Endothelial cell of umbilical vein (primary cell): ENCODE measurements at regions not wholly inside any gene's neighbourhood (a gene's known extent, or its start where the extent isn't known, plus 50 kb on each side); places are given as distances from the start of the nearest gene placed in this dataset.

Experiments
- BruUV-seq: library from RNA; stranded (reverse); fragments of 400-500 nt; replicated peaks from 2 replicates; lab custom pipeline; 2021; lab: Mats Ljungman, UMichigan
- CTCF ChIA-PET: fragments of 300-600, 350-600 bp; sonication (Branson Sonifier 250); formaldehyde crosslinking; loops from one replicate; lab custom pipeline; 2021; ENCODE audit warnings: antibody characterized with exemption, inconsistent platforms; lab: Charles Lee
- POLR2A ChIA-PET: fragments of 300-600, 350-600 bp; sonication (Branson Sonifier 250); formaldehyde crosslinking; loops from one replicate; lab custom pipeline; 2021; ENCODE audit warnings: antibody characterized with exemption, inconsistent platforms; lab: Charles Lee
- DNase-seq: peaks from one replicate; pipeline ENCODE4 v3.0.0-alpha.2; 2011; ENCODE audit warnings: low read depth, low spot score
- FAIRE-seq: peaks from 2 replicates; lab custom pipeline; 2011; peaks lifted over from hg19 to GRCh38; lab: Jason Lieb, UNC
- H2AFZ ChIP-seq: 2 replicates; pipeline ENCODE4 v1.6.0; 2012; ENCODE audit warnings: low read depth, low read length, control low read depth, inconsistent platforms
- H3K27ac ChIP-seq: 2 replicates; pipeline ENCODE4 v1.5.1; 2011; ENCODE audit warnings: low read depth, mild to moderate bottlenecking, control low read depth, low read length, moderate library complexity; ENCODE audit not compliant: insufficient read depth
- H3K27me3 ChIP-seq, 2 experiments: 2 replicates each; pipeline versions ENCODE4 v1.6.0 to v1.6.1; 2011; ENCODE audit warnings: low read length in 2 of 2, mixed read lengths in 1 of 2; ENCODE audit not compliant: control insufficient read depth in 2 of 2, insufficient read depth in 2 of 2
- H3K36me3 ChIP-seq, 2 experiments: 2 replicates in 1 of 2; 3 replicates in 1 of 2; pipeline ENCODE4 v1.5.1; 2011; ENCODE audit warnings: low read length in 2 of 2, mild to moderate bottlenecking in 1 of 2, moderate library complexity in 1 of 2; ENCODE audit not compliant: control insufficient read depth in 2 of 2, insufficient read depth in 2 of 2; ENCODE audit errors: extremely low read depth in 1 of 2
- H3K4me1 ChIP-seq: 3 replicates; pipeline ENCODE4 v1.5.1; 2011; ENCODE audit warnings: mild to moderate bottlenecking, low read length; ENCODE audit not compliant: control insufficient read depth, insufficient read depth; ENCODE audit errors: extremely low read depth
- H3K4me2 ChIP-seq: 2 replicates; pipeline ENCODE4 v1.6.1; 2011; ENCODE audit warnings: low read length, control low read depth, mixed read lengths; ENCODE audit not compliant: insufficient read depth
- H3K4me3 ChIP-seq, 3 experiments: fragments of 200-600 bp in 1 of 3; sonication (generic), shearing (Covaris generic) in 1 of 3; replicated peaks in 1 of 3; 2 replicates each; pipeline ENCODE4 v1.5.1; 2011 to 2016; ENCODE audit warnings: control low read depth in 3 of 3, low read length in 3 of 3, mild to moderate bottlenecking in 2 of 3, inconsistent platforms in 1 of 3, low read depth in 1 of 3, moderate library complexity in 1 of 3; ENCODE audit not compliant: insufficient read depth in 1 of 3
- H3K79me2 ChIP-seq: 2 replicates; pipeline ENCODE4 v1.6.0; 2012; ENCODE audit warnings: low read length, inconsistent platforms; ENCODE audit not compliant: control insufficient read depth, insufficient read depth
- H3K9ac ChIP-seq: replicated peaks from 2 replicates; pipeline ENCODE3; 2011; ENCODE audit warnings: low read length, control low read depth; ENCODE audit not compliant: insufficient read depth; ENCODE audit errors: extremely low read depth
- H3K9me1 ChIP-seq: replicated peaks from 3 replicates; pipeline ENCODE4 v1.6.0; 2011; ENCODE audit warnings: mild to moderate bottlenecking, low read length; ENCODE audit not compliant: control insufficient read depth, insufficient read depth; ENCODE audit errors: extremely low read depth
- H3K9me3 ChIP-seq: replicated peaks from 2 replicates; pipeline ENCODE4 v1.5.1; 2012; ENCODE audit warnings: low read length, inconsistent platforms; ENCODE audit not compliant: control insufficient read depth, insufficient read depth
- H4K20me1 ChIP-seq: replicated peaks from 2 replicates; pipeline ENCODE3; 2011; ENCODE audit warnings: mild to moderate bottlenecking, low read length; ENCODE audit not compliant: control insufficient read depth, insufficient read depth; ENCODE audit errors: extremely low read depth
- EZH2 ChIP-seq: IDR thresholded peaks from 2 replicates; pipeline ENCODE4 v1.6.1; 2012; ENCODE audit warnings: borderline replicate concordance, low read depth, mild to moderate bottlenecking, moderate library complexity, low read length, inconsistent platforms; ENCODE audit not compliant: severe bottlenecking
- FOS ChIP-seq: IDR thresholded peaks from 2 replicates; pipeline ENCODE4 v1.6.1; 2011; ENCODE audit warnings: mild to moderate bottlenecking, low read length, moderate library complexity, borderline replicate concordance; ENCODE audit not compliant: insufficient read depth
- GATA2 ChIP-seq: IDR thresholded peaks from 2 replicates; pipeline ENCODE4 v1.7.0; 2011; ENCODE audit warnings: low read depth, mild to moderate bottlenecking, moderate library complexity, mixed read lengths, low read length; ENCODE audit not compliant: insufficient read length, insufficient read depth
- JUN ChIP-seq: IDR thresholded peaks from 2 replicates; pipeline ENCODE4 v1.6.1; 2011; ENCODE audit warnings: borderline replicate concordance, low read depth; ENCODE audit not compliant: insufficient read length, insufficient read depth
- MYC ChIP-seq: IDR thresholded peaks from one replicate; pipeline ENCODE4 v1.6.1; 2011; ENCODE audit warnings: mild to moderate bottlenecking, low read depth, low read length
- POLR2A ChIP-seq: IDR thresholded peaks from 2 replicates; pipeline ENCODE4 v1.6.1; 2012; ENCODE audit warnings: low read depth, mild to moderate bottlenecking, control low read depth, low read length
- POLR2AphosphoS5 ChIP-seq: IDR thresholded peaks from 2 replicates; pipeline ENCODE4 v1.6.1; 2012; ENCODE audit warnings: low read depth, mild to moderate bottlenecking, control low read depth, low read length, moderate library complexity; ENCODE audit not compliant: insufficient read depth
- dilution Hi-C: fragments of 300-500 bp; cut with MboI; formaldehyde crosslinking; loops from one replicate; pipeline ENCODE4 v1.15.0; 2019; ENCODE audit warnings: low sequenced_read_pairs; ENCODE audit not compliant: extremely low pct_ligation_motif_present
- intact Hi-C: fragments of 100-400 bp; cut with micrococcal nuclease; formaldehyde crosslinking; loops from one replicate; pipeline ENCODE4 v1.10.0; 2022
- TF ChIP-seq, protein P1 (sequence below), 2 donors: IDR thresholded peaks; 1 replicate in 1 of 2; 2 replicates in 1 of 2; pipeline ENCODE4 v1.5.1; 2011; ENCODE audit warnings: low read length in 2 of 2, mild to moderate bottlenecking in 2 of 2, moderate library complexity in 2 of 2, control low read depth in 1 of 2, inconsistent platforms in 1 of 2, low read depth in 1 of 2; ENCODE audit not compliant: insufficient read depth in 1 of 2; ENCODE audit errors: extremely low read depth in 1 of 2
- TF ChIP-seq, protein P2 (sequence below): IDR thresholded peaks from 2 replicates; pipeline ENCODE4 v1.6.1; 2011; ENCODE audit not compliant: insufficient read depth, insufficient read length

- no peaks in the 10 kb centered on the region for H3K9me1 ChIP-seq
- POLR2A ChIA-PET = no interaction called here
- DNase-seq (no peak), FAIRE-seq (no peak)
- no peaks in the 10 kb centered on the region for H3K36me3 ChIP-seq
- H2AFZ ChIP-seq = no peak overlapping the region
- H3K9ac ChIP-seq = no peak overlapping the region
- intact Hi-C loops = no loop called here
- CTCF ChIA-PET = no interaction called here
- no peaks in the 10 kb centered on the region for H3K27me3 ChIP-seq
- no peaks in the 10 kb centered on the region for H3K9me3 ChIP-seq
- TF ChIP-seq, protein P1, sequence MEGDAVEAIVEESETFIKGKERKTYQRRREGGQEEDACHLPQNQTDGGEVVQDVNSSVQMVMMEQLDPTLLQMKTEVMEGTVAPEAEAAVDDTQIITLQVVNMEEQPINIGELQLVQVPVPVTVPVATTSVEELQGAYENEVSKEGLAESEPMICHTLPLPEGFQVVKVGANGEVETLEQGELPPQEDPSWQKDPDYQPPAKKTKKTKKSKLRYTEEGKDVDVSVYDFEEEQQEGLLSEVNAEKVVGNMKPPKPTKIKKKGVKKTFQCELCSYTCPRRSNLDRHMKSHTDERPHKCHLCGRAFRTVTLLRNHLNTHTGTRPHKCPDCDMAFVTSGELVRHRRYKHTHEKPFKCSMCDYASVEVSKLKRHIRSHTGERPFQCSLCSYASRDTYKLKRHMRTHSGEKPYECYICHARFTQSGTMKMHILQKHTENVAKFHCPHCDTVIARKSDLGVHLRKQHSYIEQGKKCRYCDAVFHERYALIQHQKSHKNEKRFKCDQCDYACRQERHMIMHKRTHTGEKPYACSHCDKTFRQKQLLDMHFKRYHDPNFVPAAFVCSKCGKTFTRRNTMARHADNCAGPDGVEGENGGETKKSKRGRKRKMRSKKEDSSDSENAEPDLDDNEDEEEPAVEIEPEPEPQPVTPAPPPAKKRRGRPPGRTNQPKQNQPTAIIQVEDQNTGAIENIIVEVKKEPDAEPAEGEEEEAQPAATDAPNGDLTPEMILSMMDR (IDR thresholded peaks at IDR 0.05; ENCODE audit: extremely low read depth in 1 of 2, insufficient read depth in 1 of 2, low read depth in 1 of 2, low read length in 2 of 2) = no peak
- TF ChIP-seq GATA2 = no peak
- TF ChIP-seq MYC = no peak
- TF ChIP-seq EZH2 = no peak
- dilution Hi-C loops = no loop called here
- H3K4me1 ChIP-seq = no peaks in the 10 kb centered on the region
- no TSS peak for BruUV-seq
- H4K20me1 ChIP-seq = no peaks in the 10 kb centered on the region
- no peak overlapping the region for H3K4me2 ChIP-seq
- H3K27ac ChIP-seq = no peak overlapping the region
- no peaks in the 10 kb centered on the region for H3K79me2 ChIP-seq
- H3K4me3 ChIP-seq = no peak overlapping the region
Observed at GRCh38 chr7:138285129-138285528, 174.9 kb upstream of the TRIM24 start.

- no TSS peak for BruUV-seq
- no peak for FAIRE-seq
Observed at GRCh38 chr7:138286846-138287245, 173.2 kb upstream of the TRIM24 start.

More at GRCh38 chr7:138286846-138287245, 173.2 kb upstream of the TRIM24 start:
- ChIA-PET CTCF (no interaction called here), POLR2A (no interaction called here)
- Histone ChIP-seq H3K9me1 (no peaks in the 10 kb centered on the region), H3K4me2 (no peak overlapping the region), H4K20me1 (no peaks in the 10 kb centered on the region), H3K9me3 (no peaks in the 10 kb centered on the region), H3K4me1 (no peaks in the 10 kb centered on the region), H3K27me3 (no peaks in the 10 kb centered on the region), H3K27ac (no peak overlapping the region), H2AFZ (no peak overlapping the region), H3K4me3 (no peak overlapping the region), H3K79me2 (no peaks in the 10 kb centered on the region), H3K9ac (no peak overlapping the region), H3K36me3 (no peaks in the 10 kb centered on the region)
- intact Hi-C loops = no loop called here
- dilution Hi-C loops = no loop called here
- DNase-seq = no peak
- TF ChIP-seq EZH2 = no peak
- TF ChIP-seq, protein P2, sequence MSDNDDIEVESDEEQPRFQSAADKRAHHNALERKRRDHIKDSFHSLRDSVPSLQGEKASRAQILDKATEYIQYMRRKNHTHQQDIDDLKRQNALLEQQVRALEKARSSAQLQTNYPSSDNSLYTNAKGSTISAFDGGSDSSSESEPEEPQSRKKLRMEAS = no peak
- no peak for TF ChIP-seq JUN
- no peak for TF ChIP-seq POLR2A
- no peak for TF ChIP-seq MYC
- TF ChIP-seq POLR2AphosphoS5 = no peak
- no peak for TF ChIP-seq GATA2
- TF ChIP-seq FOS = no peak
- TF ChIP-seq, protein P1 (IDR thresholded peaks at IDR 0.05; ENCODE audit: extremely low read depth in 1 of 2, insufficient read depth in 1 of 2, low read depth in 1 of 2, low read length in 2 of 2) = no peak
